NT2/D1 (cell line): ENCODE measurements at regions not wholly inside any gene's neighbourhood (a gene's known extent, or its start where the extent isn't known, plus 50 kb on each side); places are given as distances from the start of the nearest gene placed in this dataset.

Experiments
- DNase-seq: peaks from one replicate; pipeline ENCODE4 v3.0.0-alpha.2; 2011; ENCODE audit warnings: low read depth, low spot score
- H3K27me3 ChIP-seq: 2 replicates; pipeline ENCODE4 v1.6.0; 2011; ENCODE audit warnings: mild to moderate bottlenecking; ENCODE audit not compliant: insufficient read length, insufficient read depth
- H3K36me3 ChIP-seq: 2 replicates; pipeline ENCODE4 v1.6.1; 2011; ENCODE audit warnings: mild to moderate bottlenecking, low read length, mixed read lengths; ENCODE audit not compliant: insufficient read depth, insufficient read length
- H3K4me1 ChIP-seq: 2 replicates; pipeline ENCODE4 v1.5.1; 2011; ENCODE audit not compliant: insufficient read depth, insufficient read length
- H3K4me3 ChIP-seq: 2 replicates; pipeline ENCODE4 v1.5.1; 2011; ENCODE audit warnings: low read depth; ENCODE audit not compliant: insufficient read length
- H3K9ac ChIP-seq: 2 replicates; pipeline ENCODE4 v1.6.0; 2011; ENCODE audit warnings: low read depth; ENCODE audit not compliant: insufficient read length
- H3K9me3 ChIP-seq: 2 replicates; pipeline ENCODE4 v1.5.1; 2011; ENCODE audit warnings: mild to moderate bottlenecking, low read length; ENCODE audit not compliant: insufficient read depth
- SUZ12 ChIP-seq: IDR thresholded peaks from 2 replicates; pipeline ENCODE4 v1.6.1; 2011; ENCODE audit not compliant: insufficient read length, insufficient read depth; ENCODE audit errors: extremely low read depth
- YY1 ChIP-seq: IDR thresholded peaks from 2 replicates; pipeline ENCODE4 v1.6.1; 2011; ENCODE audit not compliant: insufficient read length, insufficient read depth
- ZNF274 ChIP-seq: IDR thresholded peaks from 2 replicates; pipeline ENCODE4 v1.6.1; 2011; ENCODE audit warnings: mild to moderate bottlenecking, low read depth, low read length

DNA sequence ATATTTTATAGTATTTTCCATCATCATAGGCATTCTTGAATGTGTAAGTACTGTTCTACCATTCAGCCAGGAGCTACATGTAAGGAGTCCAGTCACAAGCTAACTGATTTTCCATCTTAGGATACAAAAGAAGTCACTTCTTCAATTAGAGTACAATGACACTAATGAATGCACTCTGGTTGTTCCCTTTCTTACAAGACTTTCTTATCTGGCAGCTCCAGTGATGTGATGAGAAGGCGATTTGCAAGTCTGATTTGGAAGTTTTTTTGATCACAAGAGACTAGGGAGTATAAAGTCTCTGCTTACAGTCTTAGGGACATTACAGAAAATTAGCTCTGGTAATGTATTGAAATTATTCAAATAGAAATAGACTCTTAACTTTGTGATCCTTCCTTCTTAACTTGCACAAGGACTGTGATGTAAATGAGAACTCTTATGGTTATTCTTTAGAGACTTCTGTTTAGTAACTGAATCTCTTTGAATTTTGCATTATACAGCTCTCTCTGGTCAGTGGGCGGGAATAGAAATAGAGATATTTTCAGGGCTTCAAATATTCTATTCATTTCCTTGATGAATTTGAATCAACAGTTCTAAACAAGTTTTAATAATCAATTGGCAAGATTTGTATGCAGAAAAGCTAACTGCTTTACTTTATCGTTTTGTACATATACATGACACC, 130.4 kb upstream of the CDH6 start:
- Histone ChIP-seq H3K9ac (no peak overlapping the region), H3K9me3 (no peaks in the 10 kb centered on the region), H3K4me1 (no peaks in the 10 kb centered on the region), H3K36me3 (no peaks in the 10 kb centered on the region), H3K27me3 (no peaks in the 10 kb centered on the region), H3K4me3 (no peak overlapping the region)
- TF ChIP-seq YY1 = no peak
- no peak for TF ChIP-seq ZNF274
- TF ChIP-seq SUZ12 = no peak
- no peak for DNase-seq

DNA sequence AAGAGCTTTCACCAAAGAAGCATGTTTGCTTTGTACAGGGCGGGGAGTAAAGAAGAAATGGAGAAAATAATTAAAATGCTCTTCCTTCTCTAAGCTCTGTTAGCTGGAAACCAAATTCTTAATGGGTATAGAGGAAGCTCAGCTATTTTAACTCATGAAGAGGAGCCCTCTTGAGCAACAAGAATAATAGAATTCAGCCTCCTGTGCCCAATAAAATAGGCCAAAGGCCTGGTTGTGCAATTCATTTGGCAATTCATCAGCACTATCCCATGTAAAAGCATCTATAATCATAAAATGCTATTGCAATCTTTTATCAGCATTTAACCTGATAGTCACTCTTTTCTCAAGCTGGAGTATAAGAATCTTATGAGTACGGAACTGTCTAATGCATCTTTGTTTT, 133.6 kb upstream of the CDH6 start:
- H3K4me3 ChIP-seq = no peak overlapping the region
- DNase-seq = no peak

DNA sequence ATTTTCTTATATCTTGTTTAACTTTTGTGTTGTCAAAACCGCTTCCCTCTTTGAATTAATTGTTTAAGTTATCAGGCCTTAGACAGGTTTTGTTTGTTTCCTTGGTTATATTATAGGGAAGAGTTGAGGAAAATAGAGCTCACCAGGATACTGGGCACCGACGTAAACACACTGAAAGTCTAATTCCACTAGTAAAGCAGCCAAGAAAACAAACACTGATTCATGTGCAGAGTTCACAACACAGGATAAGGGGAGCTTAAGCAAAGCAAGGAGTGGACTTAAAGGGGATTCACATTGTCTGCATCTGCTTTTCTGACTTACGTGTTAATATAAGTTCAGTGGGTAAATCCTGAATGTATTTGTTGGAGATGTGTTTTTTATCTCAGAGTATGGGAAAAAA, 139.0 kb upstream of the CDH6 start:
- Histone ChIP-seq H3K4me3 (no peak overlapping the region), H3K27me3 (no peaks in the 10 kb centered on the region), H3K36me3 (no peaks in the 10 kb centered on the region), H3K4me1 (no peaks in the 10 kb centered on the region), H3K9me3 (no peaks in the 10 kb centered on the region), H3K9ac (no peak overlapping the region)
- no peak for TF ChIP-seq SUZ12
- no peak for TF ChIP-seq ZNF274
- no peak for DNase-seq

More for the DNA sequence above, 133.6 kb upstream of the CDH6 start:
- Histone ChIP-seq H3K9me3 (no peaks in the 10 kb centered on the region), H3K27me3 (no peaks in the 10 kb centered on the region), H3K36me3 (no peaks in the 10 kb centered on the region), H3K4me1 (no peaks in the 10 kb centered on the region), H3K9ac (no peak overlapping the region)
- TF ChIP-seq YY1 (no peak), SUZ12 (no peak), ZNF274 (no peak)

DNA sequence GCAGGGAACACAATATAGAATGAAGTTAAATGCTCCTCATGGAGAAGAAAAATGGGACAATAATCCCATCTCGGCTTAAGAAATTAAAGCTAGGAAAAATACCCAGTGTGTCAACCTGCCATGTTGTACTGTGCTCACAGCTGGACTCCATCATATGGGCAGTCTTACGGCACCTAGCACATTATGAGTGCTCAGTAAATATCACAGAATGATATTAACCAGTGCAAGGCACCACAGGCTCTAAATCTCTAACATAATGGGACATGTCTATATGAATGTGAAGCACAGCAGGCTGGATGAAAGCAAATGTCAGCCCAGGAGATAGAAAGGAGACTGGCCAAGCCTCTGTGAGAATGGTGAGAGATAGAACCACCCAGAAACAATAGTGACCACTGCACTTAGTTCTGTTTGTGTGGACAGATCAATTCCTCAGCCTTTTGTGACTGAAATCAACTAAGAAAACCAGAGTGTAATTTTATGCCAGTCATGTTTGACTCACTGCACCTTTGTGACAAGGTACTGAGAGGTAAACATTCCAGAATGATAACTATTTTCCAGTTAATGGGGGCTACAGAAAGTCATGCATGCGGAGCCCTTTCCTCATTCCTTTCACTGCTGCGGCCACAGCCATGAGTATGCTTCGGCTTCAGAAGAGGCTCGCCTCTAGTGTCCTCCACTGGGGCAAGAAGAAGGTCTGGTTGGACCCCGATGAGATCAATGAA, 140.4 kb upstream of the CDH6 start:
- Histone ChIP-seq H3K27me3 (no peaks in the 10 kb centered on the region), H3K4me3 (no peak overlapping the region), H3K36me3 (no peaks in the 10 kb centered on the region), H3K9me3 (no peaks in the 10 kb centered on the region), H3K9ac (no peak overlapping the region), H3K4me1 (no peaks in the 10 kb centered on the region)
- no peak for DNase-seq
- TF ChIP-seq ZNF274 = no peak
- TF ChIP-seq YY1 = no peak
- TF ChIP-seq SUZ12 = no peak

DNA sequence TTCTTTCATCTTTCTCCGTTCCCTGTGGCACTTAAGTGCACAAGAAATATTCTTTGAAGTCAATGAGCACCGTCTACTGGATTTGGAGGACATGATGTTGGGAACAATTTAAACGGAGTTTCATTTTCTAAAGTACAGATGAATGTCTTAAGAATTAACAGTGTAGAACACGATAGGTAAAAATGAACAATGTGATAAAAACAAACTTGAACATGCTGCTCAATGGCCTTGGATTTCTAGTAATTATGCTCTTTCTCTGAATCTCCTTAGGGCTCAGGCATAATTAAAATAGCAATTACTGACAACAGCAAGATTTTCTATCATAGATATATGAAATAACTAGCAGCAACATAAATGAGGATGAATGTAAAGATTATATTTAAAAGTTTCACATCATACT, 142.2 kb upstream of the CDH6 start:
- Histone ChIP-seq H3K9ac (no peak overlapping the region), H3K36me3 (no peaks in the 10 kb centered on the region), H3K4me1 (no peaks in the 10 kb centered on the region), H3K27me3 (no peaks in the 10 kb centered on the region), H3K4me3 (no peak overlapping the region), H3K9me3 (no peaks in the 10 kb centered on the region)
- TF ChIP-seq YY1 = no peak
- no peak for TF ChIP-seq ZNF274
- no peak for DNase-seq

DNA sequence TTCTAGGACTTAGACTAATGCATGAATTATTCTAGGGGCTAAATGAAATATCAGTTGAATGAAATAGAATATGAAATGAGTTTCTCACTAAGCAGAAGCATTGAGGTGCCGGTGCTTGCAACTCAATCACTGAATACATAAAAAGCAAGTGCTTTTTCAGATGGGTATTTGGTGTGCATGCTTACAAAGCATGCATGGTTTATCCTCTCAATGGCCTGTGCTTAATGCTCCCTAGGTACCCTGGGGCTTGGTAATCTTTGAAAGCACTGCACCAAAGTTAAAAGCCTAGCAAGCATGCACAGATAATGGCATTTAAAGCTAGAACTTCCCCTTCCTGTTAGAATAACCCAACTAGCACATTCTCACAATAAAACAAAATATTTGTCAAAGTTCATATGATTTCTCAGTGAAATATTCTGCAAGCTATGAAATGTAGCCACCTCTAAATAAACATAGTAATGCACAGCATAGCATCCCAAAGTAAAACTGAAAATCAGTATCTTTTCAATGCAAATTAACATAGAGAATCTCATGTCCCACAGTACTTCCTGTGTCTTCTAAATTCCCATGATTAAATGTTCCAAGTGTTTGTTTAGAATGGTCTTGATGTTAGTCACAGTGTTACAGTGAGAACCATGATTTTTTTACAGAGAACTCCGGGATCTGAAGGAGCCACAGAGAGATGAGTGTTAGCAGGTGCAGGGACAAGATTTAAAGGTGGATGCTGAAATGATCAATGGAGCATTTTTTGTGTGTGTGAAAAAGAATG, 143.4 kb upstream of the CDH6 start:
- Histone ChIP-seq H3K9me3 (0 out of 2 replicates have a peak, but pooled peaks cover 6% of the 10 kb centered on the region), H3K4me1 (no peaks in the 10 kb centered on the region), H3K27me3 (no peaks in the 10 kb centered on the region), H3K9ac (no peak overlapping the region), H3K36me3 (no peaks in the 10 kb centered on the region), H3K4me3 (no peak overlapping the region)
- DNase-seq = peak; percentile 33
- TF ChIP-seq ZNF274 (no peak), YY1 (no peak), SUZ12 (no peak)

DNA sequence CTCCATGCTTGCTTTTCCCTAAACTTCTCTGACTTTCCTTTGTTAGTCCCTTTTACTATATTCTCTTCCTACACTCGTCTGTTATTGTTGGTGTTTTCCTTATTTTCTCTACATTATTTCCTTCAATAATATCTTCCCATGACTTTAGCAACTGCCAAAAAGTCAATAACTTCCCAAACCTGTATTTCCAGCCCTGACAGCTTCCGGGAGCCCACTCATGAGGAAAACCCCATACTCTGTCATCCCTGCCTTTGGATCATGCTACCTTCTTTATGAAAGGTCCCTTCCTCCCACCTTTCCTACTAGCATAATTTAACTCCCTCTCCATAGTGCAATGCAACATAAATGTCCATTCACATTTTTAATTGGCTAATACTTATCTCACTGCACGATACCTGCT, 144.0 kb upstream of the CDH6 start:
- Histone ChIP-seq H3K9me3 (0 out of 2 replicates have a peak, but pooled peaks cover 6% of the 10 kb centered on the region), H3K4me1 (no peaks in the 10 kb centered on the region), H3K27me3 (no peaks in the 10 kb centered on the region), H3K4me3 (no peak overlapping the region), H3K9ac (no peak overlapping the region), H3K36me3 (no peaks in the 10 kb centered on the region)
- TF ChIP-seq YY1 = no peak
- no peak for TF ChIP-seq ZNF274
- no peak for TF ChIP-seq SUZ12
- no peak for DNase-seq
